WI38 (cell line): ENCODE measurements at regions not wholly inside any gene's neighbourhood (a gene's known extent, or its start where the extent isn't known, plus 50 kb on each side); places are given as distances from the start of the nearest gene placed in this dataset.

Experiments used
- H3K4me3 ChIP-seq: 2 replicates; pipeline ENCODE4 v1.5.1; 2011; ENCODE audit warnings: low read depth, mild to moderate bottlenecking, control low read depth, low read length
- TF ChIP-seq, protein P1 (sequence below): IDR thresholded peaks from 2 replicates; pipeline ENCODE4 v1.5.1; 2012; ENCODE audit warnings: low read depth, mild to moderate bottlenecking, control low read depth, low read length

GRCh38 chr5:165310031-165310430 lies 1804.6 kb downstream of the MAT2B start:
- TF ChIP-seq, protein P1, sequence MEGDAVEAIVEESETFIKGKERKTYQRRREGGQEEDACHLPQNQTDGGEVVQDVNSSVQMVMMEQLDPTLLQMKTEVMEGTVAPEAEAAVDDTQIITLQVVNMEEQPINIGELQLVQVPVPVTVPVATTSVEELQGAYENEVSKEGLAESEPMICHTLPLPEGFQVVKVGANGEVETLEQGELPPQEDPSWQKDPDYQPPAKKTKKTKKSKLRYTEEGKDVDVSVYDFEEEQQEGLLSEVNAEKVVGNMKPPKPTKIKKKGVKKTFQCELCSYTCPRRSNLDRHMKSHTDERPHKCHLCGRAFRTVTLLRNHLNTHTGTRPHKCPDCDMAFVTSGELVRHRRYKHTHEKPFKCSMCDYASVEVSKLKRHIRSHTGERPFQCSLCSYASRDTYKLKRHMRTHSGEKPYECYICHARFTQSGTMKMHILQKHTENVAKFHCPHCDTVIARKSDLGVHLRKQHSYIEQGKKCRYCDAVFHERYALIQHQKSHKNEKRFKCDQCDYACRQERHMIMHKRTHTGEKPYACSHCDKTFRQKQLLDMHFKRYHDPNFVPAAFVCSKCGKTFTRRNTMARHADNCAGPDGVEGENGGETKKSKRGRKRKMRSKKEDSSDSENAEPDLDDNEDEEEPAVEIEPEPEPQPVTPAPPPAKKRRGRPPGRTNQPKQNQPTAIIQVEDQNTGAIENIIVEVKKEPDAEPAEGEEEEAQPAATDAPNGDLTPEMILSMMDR: no peak
- H3K4me3 ChIP-seq: no peak overlapping the region

GRCh38 chr5:165321912-165322311 lies 1816.5 kb downstream of the MAT2B start:
- TF ChIP-seq, protein P1: no peak
- H3K4me3 ChIP-seq: no peak overlapping the region

DNA sequence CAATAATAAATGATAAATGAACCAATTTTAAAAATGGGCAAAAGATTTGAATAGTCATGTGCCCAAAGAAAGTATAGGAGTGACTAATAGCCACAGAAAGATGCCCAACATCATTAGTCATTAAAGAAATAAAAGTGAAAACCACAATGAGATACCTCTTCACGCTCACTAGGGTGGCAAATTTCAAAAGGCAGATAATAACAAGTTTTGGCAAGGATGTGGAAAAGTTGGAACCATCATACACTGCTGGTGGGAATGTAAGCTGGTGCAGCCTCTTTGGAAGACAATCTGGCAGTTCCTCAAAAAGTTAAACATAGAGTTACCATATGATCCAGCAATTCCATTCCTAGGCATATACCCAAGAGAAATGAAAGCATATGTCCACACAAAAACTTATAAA lies 1819.8 kb downstream of the MAT2B start:
- TF ChIP-seq, protein P1: no peak
- H3K4me3 ChIP-seq: no peak overlapping the region

GRCh38 chr5:165327631-165328030 lies 1822.2 kb downstream of the MAT2B start:
- no peak overlapping the region for H3K4me3 ChIP-seq
- TF ChIP-seq, protein P1: no peak

GRCh38 chr5:165328846-165329245 lies 1823.4 kb downstream of the MAT2B start:
- TF ChIP-seq, protein P1: no peak
- H3K4me3 ChIP-seq: no peak overlapping the region

GRCh38 chr5:165333623-165334022 lies 1828.2 kb downstream of the MAT2B start:
- H3K4me3 ChIP-seq: no peak overlapping the region
- TF ChIP-seq, protein P1: no peak

GRCh38 chr5:165334201-165334600 lies 1828.8 kb downstream of the MAT2B start:
- H3K4me3 ChIP-seq: no peak overlapping the region
- TF ChIP-seq, protein P1: no peak
